ENCODE measurements at regions not wholly inside any gene's neighbourhood (a gene's known extent, or its start where the extent isn't known, plus 50 kb on each side); places are given as distances from the start of the nearest gene placed in this dataset.
A peak's percentile ranks its signal among the peaks of the same experiment; 100 is the strongest.

DNA sequence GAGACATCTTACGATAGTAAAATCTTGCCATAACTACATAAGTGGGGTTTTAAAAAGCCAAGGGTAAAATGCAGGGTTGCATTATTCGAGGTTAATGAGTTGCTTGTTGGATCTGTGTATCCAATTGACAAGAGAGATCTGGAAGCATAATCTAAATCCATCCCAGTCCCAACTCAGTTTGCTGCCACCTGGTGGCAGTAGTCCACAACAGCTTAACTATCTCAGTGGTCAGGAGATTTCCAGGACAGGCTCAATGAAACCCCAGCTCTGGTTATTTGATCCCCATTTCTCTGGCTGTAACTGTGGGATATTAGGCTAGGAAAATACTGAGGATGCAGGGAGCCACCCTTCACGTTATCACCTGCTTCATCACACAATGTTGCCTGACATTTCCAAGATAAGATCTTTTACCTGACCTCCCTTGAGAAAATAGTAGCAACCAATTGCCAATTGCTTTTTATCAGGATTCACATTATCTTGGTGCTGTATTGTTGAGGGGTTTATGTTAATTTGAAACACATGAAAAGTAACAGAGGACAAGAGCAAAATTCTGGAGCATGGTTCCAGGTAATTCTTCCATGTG lies 88.2 kb upstream of the TNIP3 start:
- peaks cover 8% of the 10 kb centered on the region for H3K4me1 ChIP-seq (ENCODE audit: insufficient read depth, low read length, poor library complexity, severe bottlenecking)
- intact Hi-C loops (cut with micrococcal nuclease; ENCODE audit: unreplicated experiment), result loop anchor here (1.0 to 5.0 kb wide), 2 partner anchors 60 to 1095 kb away; no protein-coding TSS in a partner anchor
- no peaks in the 10 kb centered on the region for H3K36me3 ChIP-seq (ENCODE audit: insufficient read depth, low read length, poor library complexity, severe bottlenecking)
- peak; percentile 82 for DNase-seq (ENCODE audit: low spot score)
- H3K4me3 ChIP-seq (ENCODE audit: low read depth, low read length, poor library complexity, severe bottlenecking), result no peak overlapping the region
- no peaks in the 10 kb centered on the region for H3K27me3 ChIP-seq (replicated peaks; ENCODE audit: insufficient read depth, low read depth, low read length, poor library complexity)
- POLR2A ChIA-PET (ENCODE audit: low non-redundant PET), result no interaction called here
- no peak overlapping the region for H3K27ac ChIP-seq (ENCODE audit: low read depth, low read length, poor library complexity, severe bottlenecking)
- no TSS peak for BruUV-seq (replicated peaks)
- CTCF ChIA-PET, result interaction anchor here (0.6 to 1.2 kb wide), 3 partner anchors 10 to 128 kb away, joined by 3 to 10 read pairs (median 4); no protein-coding TSS in a partner anchor
- H3K9me3 ChIP-seq (ENCODE audit: low read depth, low read length, poor library complexity, severe bottlenecking), result no peaks in the 10 kb centered on the region
- TF ChIP-seq, protein P1, sequence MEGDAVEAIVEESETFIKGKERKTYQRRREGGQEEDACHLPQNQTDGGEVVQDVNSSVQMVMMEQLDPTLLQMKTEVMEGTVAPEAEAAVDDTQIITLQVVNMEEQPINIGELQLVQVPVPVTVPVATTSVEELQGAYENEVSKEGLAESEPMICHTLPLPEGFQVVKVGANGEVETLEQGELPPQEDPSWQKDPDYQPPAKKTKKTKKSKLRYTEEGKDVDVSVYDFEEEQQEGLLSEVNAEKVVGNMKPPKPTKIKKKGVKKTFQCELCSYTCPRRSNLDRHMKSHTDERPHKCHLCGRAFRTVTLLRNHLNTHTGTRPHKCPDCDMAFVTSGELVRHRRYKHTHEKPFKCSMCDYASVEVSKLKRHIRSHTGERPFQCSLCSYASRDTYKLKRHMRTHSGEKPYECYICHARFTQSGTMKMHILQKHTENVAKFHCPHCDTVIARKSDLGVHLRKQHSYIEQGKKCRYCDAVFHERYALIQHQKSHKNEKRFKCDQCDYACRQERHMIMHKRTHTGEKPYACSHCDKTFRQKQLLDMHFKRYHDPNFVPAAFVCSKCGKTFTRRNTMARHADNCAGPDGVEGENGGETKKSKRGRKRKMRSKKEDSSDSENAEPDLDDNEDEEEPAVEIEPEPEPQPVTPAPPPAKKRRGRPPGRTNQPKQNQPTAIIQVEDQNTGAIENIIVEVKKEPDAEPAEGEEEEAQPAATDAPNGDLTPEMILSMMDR (conservative IDR thresholded peaks at IDR 0.05; ENCODE audit: low read depth, low read length), result peak; percentile 86
- TF ChIP-seq EZH2 (IDR thresholded peaks at IDR 0.05; ENCODE audit: borderline replicate concordance, low read depth, low read length, poor library complexity, severe bottlenecking), result no peak

DNA sequence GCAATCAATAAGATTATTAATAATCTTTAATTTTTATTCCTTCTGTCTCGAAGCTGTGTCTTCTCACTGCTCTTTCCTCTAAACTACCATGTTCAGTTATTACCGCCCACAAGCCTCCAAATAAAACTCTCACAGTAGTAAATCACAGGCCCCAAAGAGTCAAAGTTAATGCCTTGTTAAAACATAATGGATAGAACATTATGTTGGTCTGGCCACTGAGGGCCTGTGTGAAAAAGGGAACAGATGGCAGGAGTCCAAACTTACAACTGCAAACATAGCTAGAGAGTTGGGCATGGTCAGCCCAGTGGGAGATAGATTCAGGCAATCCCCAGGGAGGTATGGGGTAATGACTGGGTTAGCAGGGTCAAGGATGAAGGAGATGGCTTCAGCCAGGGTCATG lies 84.6 kb upstream of the TNIP3 start:
- peaks cover under 1% of the 10 kb centered on the region for H3K4me1 ChIP-seq (ENCODE audit: insufficient read depth, low read length, poor library complexity, severe bottlenecking)
- no peaks in the 10 kb centered on the region for H3K9me3 ChIP-seq (ENCODE audit: low read depth, low read length, poor library complexity, severe bottlenecking)
- CTCF ChIA-PET, result no interaction called here
- no peak overlapping the region for H3K27ac ChIP-seq (ENCODE audit: low read depth, low read length, poor library complexity, severe bottlenecking)
- H3K4me3 ChIP-seq (ENCODE audit: low read depth, low read length, poor library complexity, severe bottlenecking), result no peak overlapping the region
- no peaks in the 10 kb centered on the region for H3K27me3 ChIP-seq (replicated peaks; ENCODE audit: insufficient read depth, low read depth, low read length, poor library complexity)
- no TSS peak for BruUV-seq (replicated peaks)
- DNase-seq (ENCODE audit: low spot score), result no peak
- TF ChIP-seq, protein P1 (conservative IDR thresholded peaks at IDR 0.05; ENCODE audit: low read depth, low read length), result no peak
- TF ChIP-seq EZH2 (IDR thresholded peaks at IDR 0.05; ENCODE audit: borderline replicate concordance, low read depth, low read length, poor library complexity, severe bottlenecking), result no peak
- intact Hi-C loops (cut with micrococcal nuclease; ENCODE audit: unreplicated experiment), result no loop called here
- H3K36me3 ChIP-seq (ENCODE audit: insufficient read depth, low read length, poor library complexity, severe bottlenecking), result no peaks in the 10 kb centered on the region
- POLR2A ChIA-PET (ENCODE audit: low non-redundant PET), result no interaction called here

DNA sequence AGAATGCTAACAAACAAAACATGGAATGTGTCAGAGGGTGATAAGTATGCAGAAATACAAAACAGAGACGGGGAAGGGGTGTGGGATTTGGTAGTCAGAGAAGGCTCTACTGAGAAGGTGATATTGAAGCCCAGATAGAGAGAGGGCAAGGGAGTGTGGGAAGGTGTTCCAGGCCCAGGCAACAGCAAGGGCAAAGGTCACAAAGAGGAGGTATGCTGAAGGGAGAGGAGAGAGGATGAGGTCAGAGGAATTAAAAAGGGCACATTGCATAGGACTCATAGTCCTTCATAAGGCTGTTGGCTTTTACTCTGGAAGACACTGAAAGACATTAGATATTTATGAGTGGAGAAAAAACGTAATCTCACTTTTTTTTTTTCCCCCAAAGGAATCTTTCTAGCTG lies 82.6 kb upstream of the TNIP3 start:
- TF ChIP-seq EZH2 (IDR thresholded peaks at IDR 0.05; ENCODE audit: borderline replicate concordance, low read depth, low read length, poor library complexity, severe bottlenecking), result no peak
- TF ChIP-seq, protein P1 (conservative IDR thresholded peaks at IDR 0.05; ENCODE audit: low read depth, low read length), result no peak

More for the DNA sequence above, 82.6 kb upstream of the TNIP3 start:
- no peak for DNase-seq (ENCODE audit: low spot score)
- intact Hi-C loops (cut with micrococcal nuclease; ENCODE audit: unreplicated experiment), result no loop called here
- H3K9me3 ChIP-seq (ENCODE audit: low read depth, low read length, poor library complexity, severe bottlenecking), result no peaks in the 10 kb centered on the region
- H3K27ac ChIP-seq (ENCODE audit: low read depth, low read length, poor library complexity, severe bottlenecking), result no peak overlapping the region
- no peak overlapping the region for H3K4me3 ChIP-seq (ENCODE audit: low read depth, low read length, poor library complexity, severe bottlenecking)
- no peaks in the 10 kb centered on the region for H3K27me3 ChIP-seq (replicated peaks; ENCODE audit: insufficient read depth, low read depth, low read length, poor library complexity)
- ChIA-PET POLR2A (ENCODE audit: low non-redundant PET) (no interaction called here), CTCF (no interaction called here)
- no TSS peak for BruUV-seq (replicated peaks)
- H3K4me1 ChIP-seq (ENCODE audit: insufficient read depth, low read length, poor library complexity, severe bottlenecking), result peaks cover 8% of the 10 kb centered on the region
- H3K36me3 ChIP-seq (ENCODE audit: insufficient read depth, low read length, poor library complexity, severe bottlenecking), result no peaks in the 10 kb centered on the region

Data from A673 (cell line).